Stimulated activated CD4-positive, alpha-beta T cell treated with anti-CD3 and anti-CD28 coated beads, Interleukin-1b, Interleukin-23, amount 100 ng/mL, for 4 hours (primary cell): ENCODE measurements at regions not wholly inside any gene's neighbourhood (a gene's known extent, or its start where the extent isn't known, plus 50 kb on each side); places are given as distances from the start of the nearest gene placed in this dataset.
"Not testable (repeated sequence)": the region's sequence is repeated elsewhere in the genome, so short reads cannot be mapped to it uniquely, and the experiment has no call there.

Source experiments
- DNase-seq, 2 donors: peaks; one replicate each; pipeline ENCODE4 v3.0.0-alpha.2; 2020; ENCODE audit warnings: low read depth in 2 of 2

DNA sequence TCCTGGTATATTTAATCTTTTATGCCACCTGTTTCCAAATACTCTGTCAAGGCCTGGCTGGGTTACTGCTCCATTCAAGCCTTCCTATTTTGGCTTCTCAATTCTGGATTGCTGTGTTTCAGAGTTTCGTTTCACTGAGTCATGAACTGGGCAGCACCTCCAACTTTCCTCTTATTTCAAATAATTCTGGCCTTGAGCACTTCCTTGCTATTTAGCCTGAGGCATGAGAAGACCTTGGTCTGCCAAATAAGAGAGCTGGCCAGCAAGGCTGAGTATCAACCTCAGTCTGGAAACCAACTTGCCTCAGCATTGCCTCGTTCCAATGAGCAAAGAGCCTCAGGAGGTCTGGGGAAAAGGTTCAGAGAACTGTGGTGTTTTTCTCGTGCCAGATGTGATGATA is 66.6 kb downstream of the TNFAIP3 start:
- DNase-seq, result no peak

DNA sequence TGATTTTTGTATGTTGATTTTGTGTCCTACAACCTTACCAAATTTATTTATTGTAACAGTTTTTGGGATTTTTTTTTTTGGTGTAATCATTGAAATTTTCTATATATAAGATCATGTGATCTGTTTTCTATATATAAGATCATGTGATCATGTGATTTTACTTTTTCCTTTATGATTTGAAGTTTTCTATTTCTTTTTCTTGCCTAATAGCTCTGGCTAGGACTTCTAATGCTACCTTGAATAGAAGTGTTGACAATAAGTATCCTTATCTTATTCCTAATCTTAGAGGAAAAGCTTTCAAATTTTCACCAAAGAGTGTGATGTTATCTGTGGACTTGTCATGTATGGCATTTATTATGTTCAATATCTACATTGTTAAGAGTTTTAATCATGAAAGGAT is 69.7 kb downstream of the TNFAIP3 start:
- DNase-seq, result no peak

GRCh38 chr6:137937834-137938233 is 70.8 kb downstream of the TNFAIP3 start:
- DNase-seq, result no peak

DNA sequence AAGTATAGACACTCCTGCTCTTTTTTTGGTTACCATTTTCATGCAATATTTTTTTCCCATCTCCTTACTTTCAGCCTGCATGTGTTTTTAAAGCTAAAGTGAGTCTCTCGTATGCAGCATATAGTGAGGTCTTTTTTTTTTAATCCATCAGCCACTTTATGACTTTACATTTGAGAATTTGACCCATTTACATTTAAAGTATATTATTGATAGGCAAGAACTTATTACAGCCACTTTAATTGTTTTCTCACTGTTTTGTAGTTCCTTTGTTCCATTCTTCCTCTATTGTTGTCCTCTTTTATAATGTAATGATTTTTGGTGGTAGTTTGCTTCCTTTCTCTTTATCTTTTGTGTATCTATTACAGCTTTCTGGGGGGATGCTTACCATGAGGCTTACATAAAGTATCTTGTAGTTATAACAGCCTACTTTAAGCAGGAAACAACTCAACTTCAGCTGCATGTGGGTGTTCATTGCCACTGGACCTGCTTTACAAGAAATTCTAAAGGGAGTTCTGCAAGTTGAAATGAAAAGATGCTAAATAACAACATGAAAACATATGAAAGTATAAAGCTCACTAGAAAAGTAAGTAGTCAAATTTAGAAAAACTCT is 71.8 kb downstream of the TNFAIP3 start:
- no peak for DNase-seq

- no peak for DNase-seq
Observed at GRCh38 chr6:137941995-137942394, 74.9 kb downstream of the TNFAIP3 start.

- no peak for DNase-seq
Observed at GRCh38 chr6:137942736-137943135, 75.7 kb downstream of the TNFAIP3 start.

DNA sequence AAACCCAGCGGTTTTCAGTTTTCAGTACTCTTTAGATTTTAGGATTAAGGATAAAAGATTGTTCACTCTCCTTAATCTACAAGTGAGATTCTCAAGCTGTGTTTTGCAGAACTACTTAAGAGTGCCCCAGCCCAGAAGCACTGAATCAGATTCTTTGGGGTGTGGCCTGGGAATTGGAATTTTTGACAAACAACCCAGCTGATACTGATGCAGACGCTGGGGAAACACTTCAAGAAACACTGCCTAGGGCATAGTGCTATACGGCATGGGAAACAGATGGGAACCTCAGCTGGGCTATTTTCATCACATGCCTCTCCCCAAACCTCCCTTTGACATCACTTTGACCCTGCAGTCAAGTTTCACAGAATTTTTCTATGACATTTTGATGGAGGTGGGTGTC is 77.3 kb downstream of the TNFAIP3 start:
- DNase-seq, result not testable (repeated sequence)

- DNase-seq, result no peak
Observed at GRCh38 chr6:137944793-137945498, 77.9 kb downstream of the TNFAIP3 start.

- no peak for DNase-seq
Observed at GRCh38 chr6:137949686-137950390, 82.8 kb downstream of the TNFAIP3 start.

DNA sequence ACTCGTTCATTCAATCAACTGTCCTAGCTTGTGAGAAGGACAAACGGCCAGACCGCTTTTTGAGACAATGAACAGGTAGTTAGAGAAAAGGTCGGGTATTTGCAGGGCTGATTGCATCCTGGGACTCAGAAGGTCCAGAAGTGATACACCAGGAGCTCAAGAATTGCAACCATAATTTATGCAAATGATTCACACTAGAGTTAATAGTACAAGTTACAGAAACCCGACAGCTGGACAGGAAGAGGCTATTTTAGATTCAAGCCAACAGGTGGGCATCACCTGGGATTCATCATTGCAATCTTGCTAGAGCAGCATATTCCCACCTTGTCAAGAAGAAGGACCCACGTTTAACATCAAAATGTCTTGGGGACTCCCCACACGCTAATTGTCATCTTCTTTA is 83.5 kb downstream of the TNFAIP3 start:
- no peak for DNase-seq

GRCh38 chr6:137951064-137951597 is 84.1 kb downstream of the TNFAIP3 start:
- no peak for DNase-seq

DNA sequence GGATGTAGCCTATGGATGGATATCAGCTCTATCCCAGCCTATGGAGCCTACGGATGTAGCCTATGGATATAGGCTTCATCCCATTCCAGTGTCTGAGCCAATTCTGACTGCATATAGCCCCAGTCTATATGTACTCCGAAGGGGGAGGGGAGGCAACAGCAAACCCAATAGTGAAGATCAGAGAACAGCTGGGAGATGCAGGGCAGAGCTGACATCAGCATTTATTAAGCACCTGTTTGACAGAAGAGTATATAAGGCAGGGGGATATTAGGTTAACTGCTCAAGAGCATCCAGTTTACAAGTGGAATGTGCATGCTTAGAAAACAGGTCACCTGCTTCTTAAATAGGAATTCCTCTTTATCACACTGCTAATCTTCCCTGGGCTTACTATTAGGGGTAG is 85.2 kb downstream of the TNFAIP3 start:
- DNase-seq, result no peak

GRCh38 chr6:137953761-137954160 is 86.7 kb downstream of the TNFAIP3 start:
- no peak for DNase-seq

GRCh38 chr6:137954253-137954652 is 87.2 kb downstream of the TNFAIP3 start:
- DNase-seq, result no peak

- no peak for DNase-seq
Observed at GRCh38 chr6:137956098-137956488, 89.0 kb downstream of the TNFAIP3 start.

DNA sequence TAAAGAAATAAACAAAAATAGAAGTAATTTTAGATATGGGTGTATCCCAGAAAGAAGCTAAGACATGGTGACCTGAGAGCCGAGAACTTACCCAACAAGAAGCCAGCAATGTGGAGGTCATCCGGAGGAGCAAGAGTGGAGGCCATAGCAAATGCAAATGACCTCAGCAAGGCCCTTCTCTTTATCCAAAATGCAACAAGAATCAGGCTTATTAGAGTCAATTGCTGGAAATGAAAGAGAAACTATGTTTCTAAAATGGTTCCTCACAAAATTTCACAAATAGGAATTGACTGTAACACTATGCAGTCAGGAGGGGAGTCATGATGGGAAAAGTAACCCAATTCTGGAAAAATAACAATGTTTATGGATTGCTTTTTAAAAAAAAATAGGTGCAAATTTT is 90.4 kb downstream of the TNFAIP3 start:
- DNase-seq, result no peak

DNA sequence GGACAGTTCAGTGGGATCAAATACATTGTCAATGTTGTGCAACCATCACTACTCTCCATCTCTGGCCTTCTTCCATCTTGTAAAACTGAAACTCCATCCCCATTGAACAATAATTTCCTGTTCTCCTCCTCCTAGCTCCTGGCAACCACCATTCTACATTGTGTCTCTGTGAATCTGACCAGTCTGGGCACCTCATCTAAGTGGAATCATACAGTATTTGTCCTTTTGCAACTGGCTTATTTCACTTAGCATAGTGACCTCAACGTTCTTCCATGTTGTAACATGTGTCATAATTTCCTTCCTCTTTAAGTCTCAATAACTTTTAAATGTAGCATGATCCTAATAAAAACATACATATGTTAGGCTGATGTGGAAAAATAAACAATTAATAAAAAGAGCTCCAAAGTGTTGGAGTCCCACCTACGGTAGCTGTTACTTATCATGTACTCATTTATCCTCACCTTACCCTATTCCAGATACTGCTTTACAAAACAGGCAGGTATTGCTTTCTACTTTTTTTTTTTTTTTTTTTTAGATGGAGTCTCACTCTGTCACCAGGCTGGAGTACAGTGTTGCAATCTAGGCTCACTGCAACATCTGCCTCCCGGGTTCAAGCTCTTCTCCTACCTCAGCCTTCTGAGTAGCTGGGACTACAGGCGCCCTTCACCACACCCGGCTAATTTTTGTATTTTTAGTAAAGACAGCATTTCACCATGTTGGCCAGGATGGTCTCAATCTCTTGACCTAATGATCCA is 91.9 kb downstream of the TNFAIP3 start:
- DNase-seq, result no peak

DNA sequence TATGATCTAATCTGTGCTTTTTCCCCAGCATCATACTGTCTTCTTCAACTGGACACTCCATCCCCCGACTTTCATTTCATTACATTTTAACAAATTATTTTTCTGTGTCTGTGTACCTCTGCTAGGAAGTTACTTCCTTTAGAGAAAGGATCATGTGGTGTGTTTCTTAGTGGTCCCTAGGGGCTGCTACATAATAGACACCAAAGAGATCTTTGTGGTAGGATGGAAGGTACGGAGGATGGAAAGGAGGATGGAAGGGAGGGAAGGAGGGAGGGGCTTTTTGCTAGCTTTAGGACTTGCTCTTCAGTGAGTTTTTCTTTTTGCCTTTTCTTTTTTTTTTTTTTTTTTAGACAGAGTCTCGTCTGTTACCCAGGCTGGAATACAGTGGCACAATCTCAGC is 95.7 kb downstream of the TNFAIP3 start:
- no peak for DNase-seq

DNA sequence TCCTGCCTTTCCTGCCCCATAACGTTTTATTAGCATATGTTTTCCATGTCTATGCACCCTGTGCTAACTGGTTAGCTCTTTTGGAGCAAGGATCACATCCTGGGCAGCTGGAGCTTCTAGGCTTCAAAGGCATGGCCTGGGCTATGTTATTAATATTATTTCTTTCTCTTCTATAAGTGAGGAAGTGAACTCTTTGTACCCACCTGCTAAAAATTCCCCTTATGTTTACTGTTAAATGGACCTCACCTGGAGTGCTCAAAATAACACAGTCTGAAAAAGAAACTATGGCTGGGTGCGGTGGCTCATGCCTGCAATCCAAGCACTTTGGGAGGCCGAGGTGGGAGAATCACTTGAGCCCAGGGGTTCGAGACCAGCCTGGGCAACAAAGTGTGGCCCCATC is 97.8 kb downstream of the TNFAIP3 start:
- no peak for DNase-seq

GRCh38 chr6:137967689-137968454 is 100.8 kb downstream of the TNFAIP3 start:
- no peak for DNase-seq

- DNase-seq, result no peak
Observed at GRCh38 chr6:137968455-137968804, 101.4 kb downstream of the TNFAIP3 start.

GRCh38 chr6:137968901-137969300 is 101.8 kb downstream of the TNFAIP3 start:
- DNase-seq, result no peak
